Right renal pelvis (tissue), 4 donors: ENCODE measurements at regions not wholly inside any gene's neighbourhood (a gene's known extent, or its start where the extent isn't known, plus 50 kb on each side); places are given as distances from the start of the nearest gene placed in this dataset.

Experiments used
- DNase-seq, 4 donors: peaks; one replicate each; pipeline ENCODE4 v3.0.0-alpha.2; 2013; ENCODE audit warnings: low read depth in 4 of 4, low spot score in 3 of 4, missing footprints in 1 of 4

- no peak for DNase-seq
Measured at GRCh38 chr15:97410897-97411575, 549.5 kb upstream of the ARRDC4 start.

GRCh38 chr15:97420130-97420529, 540.4 kb upstream of the ARRDC4 start:
- DNase-seq = peak in 1 of 4 donors; percentile 5

- no peak for DNase-seq
Measured at GRCh38 chr15:97425596-97425995, 534.9 kb upstream of the ARRDC4 start.

GRCh38 chr15:97443101-97443500, 517.4 kb upstream of the ARRDC4 start:
- no peak for DNase-seq

GRCh38 chr15:97446138-97446537, 514.4 kb upstream of the ARRDC4 start:
- DNase-seq = no peak

GRCh38 chr15:97456521-97457202, 503.8 kb upstream of the ARRDC4 start:
- DNase-seq = peak in 1 of 4 donors; percentile 18

GRCh38 chr15:97457203-97457847, 503.2 kb upstream of the ARRDC4 start:
- no peak for DNase-seq

GRCh38 chr15:97459771-97460170, 500.7 kb upstream of the ARRDC4 start:
- no peak for DNase-seq

- no peak for DNase-seq
Measured at GRCh38 chr15:97461226-97461625, 499.3 kb upstream of the ARRDC4 start.

- no peak for DNase-seq
Measured at GRCh38 chr15:97463696-97464095, 496.8 kb upstream of the ARRDC4 start.

GRCh38 chr15:97470417-97470816, 490.1 kb upstream of the ARRDC4 start:
- DNase-seq = no peak

GRCh38 chr15:97473627-97474026, 486.9 kb upstream of the ARRDC4 start:
- DNase-seq = no peak

GRCh38 chr15:97479957-97480356, 480.5 kb upstream of the ARRDC4 start:
- no peak for DNase-seq

GRCh38 chr15:97482521-97482920, 478.0 kb upstream of the ARRDC4 start:
- no peak for DNase-seq

- no peak for DNase-seq
Measured at GRCh38 chr15:97483232-97483631, 477.3 kb upstream of the ARRDC4 start.

GRCh38 chr15:97490429-97490828, 470.1 kb upstream of the ARRDC4 start:
- no peak for DNase-seq

GRCh38 chr15:97501291-97501690, 459.2 kb upstream of the ARRDC4 start:
- DNase-seq = no peak

- DNase-seq = no peak
Measured at GRCh38 chr15:97502038-97502437, 458.5 kb upstream of the ARRDC4 start.

- no peak for DNase-seq
Measured at GRCh38 chr15:97504031-97504792, 456.3 kb upstream of the ARRDC4 start.

GRCh38 chr15:97517737-97518136, 442.8 kb upstream of the ARRDC4 start:
- DNase-seq = no peak

- DNase-seq = no peak
Measured at GRCh38 chr15:97520689-97521088, 439.8 kb upstream of the ARRDC4 start.
